ENCODE measurements at regions not wholly inside any gene's neighbourhood (a gene's known extent, or its start where the extent isn't known, plus 50 kb on each side); places are given as distances from the start of the nearest gene placed in this dataset.

GRCh38 chr2:158905341-158905740 is 63.1 kb upstream of the TANC1 start:
- no peak for TF ChIP-seq CTCF (IDR thresholded peaks at IDR 0.05 in 2 of 3, conservative IDR thresholded peaks at IDR 0.05 in 1 of 3; ENCODE audit: borderline replicate concordance in 1 of 3, insufficient read depth in 1 of 3, low read depth in 2 of 3, low read length in 2 of 3)
- no peak for TF ChIP-seq REST (IDR thresholded peaks at IDR 0.05; ENCODE audit: low read depth)
